Endothelial cell of umbilical vein (primary cell): ENCODE measurements at regions not wholly inside any gene's neighbourhood (a gene's known extent, or its start where the extent isn't known, plus 50 kb on each side); places are given as distances from the start of the nearest gene placed in this dataset.

Source experiments
- BruUV-seq: library from RNA; stranded (reverse); fragments of 400-500 nt; replicated peaks from 2 replicates; lab custom pipeline; 2021; lab: Mats Ljungman, UMichigan
- CTCF ChIA-PET: fragments of 300-600, 350-600 bp; sonication (Branson Sonifier 250); formaldehyde crosslinking; loops from one replicate; lab custom pipeline; 2021; ENCODE audit warnings: antibody characterized with exemption, inconsistent platforms; lab: Charles Lee
- POLR2A ChIA-PET: fragments of 300-600, 350-600 bp; sonication (Branson Sonifier 250); formaldehyde crosslinking; loops from one replicate; lab custom pipeline; 2021; ENCODE audit warnings: antibody characterized with exemption, inconsistent platforms; lab: Charles Lee
- DNase-seq: peaks from one replicate; pipeline ENCODE4 v3.0.0-alpha.2; 2011; ENCODE audit warnings: low read depth, low spot score
- FAIRE-seq: peaks from 2 replicates; lab custom pipeline; 2011; peaks lifted over from hg19 to GRCh38; lab: Jason Lieb, UNC
- H2AFZ ChIP-seq: 2 replicates; pipeline ENCODE4 v1.6.0; 2012; ENCODE audit warnings: low read depth, low read length, control low read depth, inconsistent platforms
- H3K27ac ChIP-seq: 2 replicates; pipeline ENCODE4 v1.5.1; 2011; ENCODE audit warnings: low read depth, mild to moderate bottlenecking, control low read depth, low read length, moderate library complexity; ENCODE audit not compliant: insufficient read depth
- H3K27me3 ChIP-seq, 2 experiments: 2 replicates each; pipeline versions ENCODE4 v1.6.0 to v1.6.1; 2011; ENCODE audit warnings: low read length in 2 of 2, mixed read lengths in 1 of 2; ENCODE audit not compliant: control insufficient read depth in 2 of 2, insufficient read depth in 2 of 2
- H3K36me3 ChIP-seq, 2 experiments: 2 replicates in 1 of 2; 3 replicates in 1 of 2; pipeline ENCODE4 v1.5.1; 2011; ENCODE audit warnings: low read length in 2 of 2, mild to moderate bottlenecking in 1 of 2, moderate library complexity in 1 of 2; ENCODE audit not compliant: control insufficient read depth in 2 of 2, insufficient read depth in 2 of 2; ENCODE audit errors: extremely low read depth in 1 of 2
- H3K4me1 ChIP-seq: 3 replicates; pipeline ENCODE4 v1.5.1; 2011; ENCODE audit warnings: mild to moderate bottlenecking, low read length; ENCODE audit not compliant: control insufficient read depth, insufficient read depth; ENCODE audit errors: extremely low read depth
- H3K4me2 ChIP-seq: 2 replicates; pipeline ENCODE4 v1.6.1; 2011; ENCODE audit warnings: low read length, control low read depth, mixed read lengths; ENCODE audit not compliant: insufficient read depth
- H3K4me3 ChIP-seq, 3 experiments: fragments of 200-600 bp in 1 of 3; sonication (generic), shearing (Covaris generic) in 1 of 3; replicated peaks in 1 of 3; 2 replicates each; pipeline ENCODE4 v1.5.1; 2011 to 2016; ENCODE audit warnings: control low read depth in 3 of 3, low read length in 3 of 3, mild to moderate bottlenecking in 2 of 3, inconsistent platforms in 1 of 3, low read depth in 1 of 3, moderate library complexity in 1 of 3; ENCODE audit not compliant: insufficient read depth in 1 of 3
- H3K79me2 ChIP-seq: 2 replicates; pipeline ENCODE4 v1.6.0; 2012; ENCODE audit warnings: low read length, inconsistent platforms; ENCODE audit not compliant: control insufficient read depth, insufficient read depth
- H3K9ac ChIP-seq: replicated peaks from 2 replicates; pipeline ENCODE3; 2011; ENCODE audit warnings: low read length, control low read depth; ENCODE audit not compliant: insufficient read depth; ENCODE audit errors: extremely low read depth
- H3K9me1 ChIP-seq: replicated peaks from 3 replicates; pipeline ENCODE4 v1.6.0; 2011; ENCODE audit warnings: mild to moderate bottlenecking, low read length; ENCODE audit not compliant: control insufficient read depth, insufficient read depth; ENCODE audit errors: extremely low read depth
- H3K9me3 ChIP-seq: replicated peaks from 2 replicates; pipeline ENCODE4 v1.5.1; 2012; ENCODE audit warnings: low read length, inconsistent platforms; ENCODE audit not compliant: control insufficient read depth, insufficient read depth
- H4K20me1 ChIP-seq: replicated peaks from 2 replicates; pipeline ENCODE3; 2011; ENCODE audit warnings: mild to moderate bottlenecking, low read length; ENCODE audit not compliant: control insufficient read depth, insufficient read depth; ENCODE audit errors: extremely low read depth
- EZH2 ChIP-seq: IDR thresholded peaks from 2 replicates; pipeline ENCODE4 v1.6.1; 2012; ENCODE audit warnings: borderline replicate concordance, low read depth, mild to moderate bottlenecking, moderate library complexity, low read length, inconsistent platforms; ENCODE audit not compliant: severe bottlenecking
- FOS ChIP-seq: IDR thresholded peaks from 2 replicates; pipeline ENCODE4 v1.6.1; 2011; ENCODE audit warnings: mild to moderate bottlenecking, low read length, moderate library complexity, borderline replicate concordance; ENCODE audit not compliant: insufficient read depth
- GATA2 ChIP-seq: IDR thresholded peaks from 2 replicates; pipeline ENCODE4 v1.7.0; 2011; ENCODE audit warnings: low read depth, mild to moderate bottlenecking, moderate library complexity, mixed read lengths, low read length; ENCODE audit not compliant: insufficient read length, insufficient read depth
- JUN ChIP-seq: IDR thresholded peaks from 2 replicates; pipeline ENCODE4 v1.6.1; 2011; ENCODE audit warnings: borderline replicate concordance, low read depth; ENCODE audit not compliant: insufficient read length, insufficient read depth
- MYC ChIP-seq: IDR thresholded peaks from one replicate; pipeline ENCODE4 v1.6.1; 2011; ENCODE audit warnings: mild to moderate bottlenecking, low read depth, low read length
- POLR2A ChIP-seq: IDR thresholded peaks from 2 replicates; pipeline ENCODE4 v1.6.1; 2012; ENCODE audit warnings: low read depth, mild to moderate bottlenecking, control low read depth, low read length
- POLR2AphosphoS5 ChIP-seq: IDR thresholded peaks from 2 replicates; pipeline ENCODE4 v1.6.1; 2012; ENCODE audit warnings: low read depth, mild to moderate bottlenecking, control low read depth, low read length, moderate library complexity; ENCODE audit not compliant: insufficient read depth
- dilution Hi-C: fragments of 300-500 bp; cut with MboI; formaldehyde crosslinking; loops from one replicate; pipeline ENCODE4 v1.15.0; 2019; ENCODE audit warnings: low sequenced_read_pairs; ENCODE audit not compliant: extremely low pct_ligation_motif_present
- intact Hi-C: fragments of 100-400 bp; cut with micrococcal nuclease; formaldehyde crosslinking; loops from one replicate; pipeline ENCODE4 v1.10.0; 2022
- TF ChIP-seq, protein P1 (sequence below), 2 donors: IDR thresholded peaks; 1 replicate in 1 of 2; 2 replicates in 1 of 2; pipeline ENCODE4 v1.5.1; 2011; ENCODE audit warnings: low read length in 2 of 2, mild to moderate bottlenecking in 2 of 2, moderate library complexity in 2 of 2, control low read depth in 1 of 2, inconsistent platforms in 1 of 2, low read depth in 1 of 2; ENCODE audit not compliant: insufficient read depth in 1 of 2; ENCODE audit errors: extremely low read depth in 1 of 2
- TF ChIP-seq, protein P2 (sequence below): IDR thresholded peaks from 2 replicates; pipeline ENCODE4 v1.6.1; 2011; ENCODE audit not compliant: insufficient read depth, insufficient read length

DNA sequence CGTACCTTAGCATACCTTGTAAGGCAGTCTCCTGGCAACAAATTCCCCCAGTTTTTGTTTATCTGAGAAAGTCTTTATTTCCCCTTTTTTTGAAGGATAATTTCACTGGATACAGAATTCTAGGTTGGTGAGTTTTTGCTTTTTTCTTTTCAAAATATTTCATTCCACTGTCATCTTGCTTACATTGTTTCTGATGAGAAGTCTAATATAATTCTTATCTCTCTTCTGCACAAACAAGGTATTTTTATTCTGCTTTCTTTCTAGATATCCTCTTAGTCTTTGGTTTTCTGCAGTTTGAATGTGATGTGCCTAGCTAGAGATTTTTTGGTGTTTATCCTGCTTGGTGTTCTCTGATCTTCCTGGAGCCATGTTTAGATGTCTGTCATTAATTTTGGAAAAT, 57.7 kb upstream of the EZR start:
- Histone ChIP-seq H3K4me3 (no peak overlapping the region), H3K4me1 (no peaks in the 10 kb centered on the region), H3K9ac (no peak overlapping the region), H3K27ac (no peak overlapping the region), H3K79me2 (no peaks in the 10 kb centered on the region), H3K27me3 (peaks cover 3 to 5% of the 10 kb centered on the region in 2 experiments), H3K9me3 (no peaks in the 10 kb centered on the region), H4K20me1 (no peaks in the 10 kb centered on the region), H2AFZ (no peak overlapping the region), H3K4me2 (no peak overlapping the region), H3K36me3 (no peaks in the 10 kb centered on the region), H3K9me1 (no peaks in the 10 kb centered on the region)
- intact Hi-C loops, result no loop called here
- no peak for FAIRE-seq
- TF ChIP-seq JUN (no peak), GATA2 (no peak), FOS (no peak), POLR2A (no peak), POLR2AphosphoS5 (no peak), EZH2 (no peak), MYC (no peak)
- TF ChIP-seq, protein P1, sequence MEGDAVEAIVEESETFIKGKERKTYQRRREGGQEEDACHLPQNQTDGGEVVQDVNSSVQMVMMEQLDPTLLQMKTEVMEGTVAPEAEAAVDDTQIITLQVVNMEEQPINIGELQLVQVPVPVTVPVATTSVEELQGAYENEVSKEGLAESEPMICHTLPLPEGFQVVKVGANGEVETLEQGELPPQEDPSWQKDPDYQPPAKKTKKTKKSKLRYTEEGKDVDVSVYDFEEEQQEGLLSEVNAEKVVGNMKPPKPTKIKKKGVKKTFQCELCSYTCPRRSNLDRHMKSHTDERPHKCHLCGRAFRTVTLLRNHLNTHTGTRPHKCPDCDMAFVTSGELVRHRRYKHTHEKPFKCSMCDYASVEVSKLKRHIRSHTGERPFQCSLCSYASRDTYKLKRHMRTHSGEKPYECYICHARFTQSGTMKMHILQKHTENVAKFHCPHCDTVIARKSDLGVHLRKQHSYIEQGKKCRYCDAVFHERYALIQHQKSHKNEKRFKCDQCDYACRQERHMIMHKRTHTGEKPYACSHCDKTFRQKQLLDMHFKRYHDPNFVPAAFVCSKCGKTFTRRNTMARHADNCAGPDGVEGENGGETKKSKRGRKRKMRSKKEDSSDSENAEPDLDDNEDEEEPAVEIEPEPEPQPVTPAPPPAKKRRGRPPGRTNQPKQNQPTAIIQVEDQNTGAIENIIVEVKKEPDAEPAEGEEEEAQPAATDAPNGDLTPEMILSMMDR (IDR thresholded peaks at IDR 0.05; ENCODE audit: extremely low read depth in 1 of 2, insufficient read depth in 1 of 2, low read depth in 1 of 2, low read length in 2 of 2), result no peak
- TF ChIP-seq, protein P2, sequence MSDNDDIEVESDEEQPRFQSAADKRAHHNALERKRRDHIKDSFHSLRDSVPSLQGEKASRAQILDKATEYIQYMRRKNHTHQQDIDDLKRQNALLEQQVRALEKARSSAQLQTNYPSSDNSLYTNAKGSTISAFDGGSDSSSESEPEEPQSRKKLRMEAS, result no peak
- ChIA-PET CTCF (no interaction called here), POLR2A (no interaction called here)
- BruUV-seq, result no TSS peak
- no peak for DNase-seq
- dilution Hi-C loops, result no loop called here
